Esophagus squamous epithelium (tissue), 5 donors: ENCODE measurements at regions not wholly inside any gene's neighbourhood (a gene's known extent, or its start where the extent isn't known, plus 50 kb on each side); places are given as distances from the start of the nearest gene placed in this dataset.

Source experiments
- DNase-seq: peaks from one replicate; lab custom pipeline; 2025; lab: John Stamatoyannopoulos, UW
- H3K27ac ChIP-seq, 4 donors: fragments of 200-600 bp; sonication (generic); one replicate each; pipeline ENCODE4 v1.5.1; 2016 to 2019; ENCODE audit warnings: mild to moderate bottlenecking in 1 of 4
- H3K27me3 ChIP-seq, 4 donors: fragments of 200-600 bp; sonication (generic); 1 replicate in 3 of 4; 2 replicates in 1 of 4; pipeline versions ENCODE4 v1.5.1 to v1.6.0; 2017 to 2021; ENCODE audit warnings: antibody characterized with exemption in 1 of 4
- H3K36me3 ChIP-seq, 3 donors: fragments of 200-600 bp; sonication (generic); one replicate each; pipeline ENCODE4 v1.5.1; 2016 to 2019
- H3K4me1 ChIP-seq, 3 donors: fragments of 200-600 bp; sonication (generic); one replicate each; pipeline ENCODE4 v1.5.1; 2017 to 2019
- H3K4me3 ChIP-seq, 4 donors: fragments of 200-600 bp; sonication (generic); 1 replicate in 3 of 4; 2 replicates in 1 of 4; pipeline ENCODE4 v1.5.1; 2016 to 2019; ENCODE audit warnings: mild to moderate bottlenecking in 2 of 4, moderate library complexity in 1 of 4
- H3K9me3 ChIP-seq, 3 donors: fragments of 200-600 bp; sonication (generic); one replicate each; pipeline ENCODE4 v1.5.1; 2016 to 2019
- POLR2A ChIP-seq, 4 donors: fragments of 450-650 bp; IDR thresholded peaks; one replicate each; pipeline ENCODE4 v1.6.1; 2017; ENCODE audit warnings: antibody characterized with exemption in 4 of 4, mild to moderate bottlenecking in 4 of 4, moderate library complexity in 3 of 4
- WGBS, 2 donors: methylation state at CpG; one replicate each; pipeline ENCODE4 v1.1.5; 2018; 5-methylcytosine and 5-hydroxymethylcytosine counted together
- intact Hi-C: fragments of 100-400 bp; cut with DNase I; formaldehyde crosslinking; loops from one replicate; pipeline ENCODE4 v1.15.0; 2022
- TF ChIP-seq, protein P1 (sequence below), 6 experiments: fragments of 450-650 bp in 4 of 6; fragments of 200-600 bp in 2 of 6; sonication (generic) in 2 of 6; IDR thresholded peaks; one replicate each; pipeline ENCODE4 v1.5.1; 2016 to 2019; ENCODE audit warnings: antibody characterized with exemption in 6 of 6, mild to moderate bottlenecking in 4 of 6, moderate library complexity in 4 of 6
- donor health status: DM: yes; HTN: yes; CAD: no.

- H3K36me3 ChIP-seq: no peaks in the 10 kb centered on the region
- H3K27me3 ChIP-seq: no peaks in the 10 kb centered on the region
- intact Hi-C loops: no loop called here
- H3K4me3 ChIP-seq: no peak overlapping the region
- peak overlapping the region; percentile 63 to 87 (median 83) for H3K27ac ChIP-seq
- peaks cover 0 to 53% (median 29%) of the 10 kb centered on the region in 3 donors for H3K4me1 ChIP-seq
- no peaks in the 10 kb centered on the region for H3K9me3 ChIP-seq
- TF ChIP-seq, protein P1, sequence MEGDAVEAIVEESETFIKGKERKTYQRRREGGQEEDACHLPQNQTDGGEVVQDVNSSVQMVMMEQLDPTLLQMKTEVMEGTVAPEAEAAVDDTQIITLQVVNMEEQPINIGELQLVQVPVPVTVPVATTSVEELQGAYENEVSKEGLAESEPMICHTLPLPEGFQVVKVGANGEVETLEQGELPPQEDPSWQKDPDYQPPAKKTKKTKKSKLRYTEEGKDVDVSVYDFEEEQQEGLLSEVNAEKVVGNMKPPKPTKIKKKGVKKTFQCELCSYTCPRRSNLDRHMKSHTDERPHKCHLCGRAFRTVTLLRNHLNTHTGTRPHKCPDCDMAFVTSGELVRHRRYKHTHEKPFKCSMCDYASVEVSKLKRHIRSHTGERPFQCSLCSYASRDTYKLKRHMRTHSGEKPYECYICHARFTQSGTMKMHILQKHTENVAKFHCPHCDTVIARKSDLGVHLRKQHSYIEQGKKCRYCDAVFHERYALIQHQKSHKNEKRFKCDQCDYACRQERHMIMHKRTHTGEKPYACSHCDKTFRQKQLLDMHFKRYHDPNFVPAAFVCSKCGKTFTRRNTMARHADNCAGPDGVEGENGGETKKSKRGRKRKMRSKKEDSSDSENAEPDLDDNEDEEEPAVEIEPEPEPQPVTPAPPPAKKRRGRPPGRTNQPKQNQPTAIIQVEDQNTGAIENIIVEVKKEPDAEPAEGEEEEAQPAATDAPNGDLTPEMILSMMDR (IDR thresholded peaks at IDR 0.05): peak in 3 of 6 experiments; percentile 16 to 34 (median 22)
- TF ChIP-seq POLR2A (IDR thresholded peaks at IDR 0.05): peak in 2 of 4 donors; percentile 24 to 37
- no peak for DNase-seq
- WGBS, 2 donors: 22 to 43% methylated on average over 12 to 14 of the region's 16 CpGs
Observed at GRCh38 chr1:181152892-181153633, 64.6 kb downstream of the IER5 start.

DNA sequence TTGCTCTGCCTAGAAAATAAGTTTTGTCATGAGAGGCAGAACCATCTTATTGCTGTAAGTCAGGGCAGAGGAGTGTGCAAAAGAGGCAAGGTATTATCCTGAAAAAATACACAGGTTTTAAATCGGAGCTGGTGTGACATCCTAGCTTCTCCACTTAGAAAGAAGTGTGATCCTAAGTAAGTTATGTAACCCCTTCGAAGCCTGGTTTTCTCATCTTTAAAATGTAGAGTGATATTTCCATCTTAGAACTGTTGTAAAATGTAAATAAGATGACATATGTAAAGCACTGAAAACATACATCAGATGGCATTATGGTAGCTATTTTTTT lies 65.1 kb downstream of the IER5 start:
- Histone ChIP-seq H3K27ac (peak overlapping the region; percentile 59 to 87 (median 83)), H3K36me3 (no peaks in the 10 kb centered on the region), H3K27me3 (no peaks in the 10 kb centered on the region), H3K4me3 (no peak overlapping the region), H3K4me1 (peaks cover 0 to 52% (median 29%) of the 10 kb centered on the region in 3 donors), H3K9me3 (no peaks in the 10 kb centered on the region)
- no peak for DNase-seq
- intact Hi-C loops: no loop called here
- TF ChIP-seq POLR2A (IDR thresholded peaks at IDR 0.05): no peak
- TF ChIP-seq, protein P1 (IDR thresholded peaks at IDR 0.05): no peak
- WGBS, 2 donors: 81 to 93% methylated on average over 2 of the region's 2 CpGs

- Histone ChIP-seq H3K4me1 (peaks cover 10 to 51% (median 36%) of the 10 kb centered on the region in 3 donors), H3K4me3 (no peak overlapping the region), H3K27me3 (no peaks in the 10 kb centered on the region), H3K27ac (no peak overlapping the region), H3K9me3 (no peaks in the 10 kb centered on the region), H3K36me3 (no peaks in the 10 kb centered on the region)
- intact Hi-C loops: no loop called here
- WGBS, 2 donors: 71 to 78% methylated on average over 2 of the region's 2 CpGs
- DNase-seq: no peak
- TF ChIP-seq, protein P1 (IDR thresholded peaks at IDR 0.05): no peak
- no peak for TF ChIP-seq POLR2A (IDR thresholded peaks at IDR 0.05)
Observed at GRCh38 chr1:181155339-181155738, 66.8 kb downstream of the IER5 start.

- Histone ChIP-seq H3K27ac (peak overlapping the region in 3 of 4 donors; percentile 9 to 48 (median 30)), H3K4me3 (no peak overlapping the region), H3K4me1 (peaks cover 10 to 19% (median 18%) of the 10 kb centered on the region in 3 donors), H3K9me3 (peaks cover 0 to 25% (median 5%) of the 10 kb centered on the region in 3 donors), H3K36me3 (no peaks in the 10 kb centered on the region), H3K27me3 (no peaks in the 10 kb centered on the region)
- intact Hi-C loops: no loop called here
- no peak for DNase-seq
- WGBS, 2 donors: 24 to 40% methylated on average over 5 to 7 of the region's 10 CpGs
- TF ChIP-seq POLR2A (IDR thresholded peaks at IDR 0.05): no peak
- TF ChIP-seq, protein P1 (IDR thresholded peaks at IDR 0.05): no peak
Observed at GRCh38 chr1:181159451-181160140, 71.1 kb downstream of the IER5 start.

DNA sequence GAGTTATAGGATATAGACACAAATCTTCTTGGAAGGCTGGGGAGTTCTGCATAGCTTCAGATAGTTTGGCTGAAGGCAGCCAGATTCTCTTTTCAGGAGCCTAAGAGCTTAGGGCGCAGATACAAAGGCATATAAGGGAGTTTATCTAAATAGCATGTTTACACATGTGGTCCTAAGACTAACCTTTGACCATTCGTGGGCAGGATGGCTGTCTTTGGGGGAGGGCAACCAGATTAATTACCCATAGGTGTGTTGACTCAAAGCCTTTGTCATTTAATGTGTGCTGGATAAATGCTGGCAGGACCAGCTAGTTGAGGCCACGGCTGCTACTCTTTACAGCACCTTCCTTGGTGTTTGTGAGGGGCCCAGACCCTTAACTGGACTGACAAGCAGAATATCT lies 71.8 kb downstream of the IER5 start:
- peaks cover 0 to 25% (median 5%) of the 10 kb centered on the region in 3 donors for H3K9me3 ChIP-seq
- no peak overlapping the region for H3K27ac ChIP-seq
- intact Hi-C loops: no loop called here
- DNase-seq: no peak
- no peak overlapping the region for H3K4me3 ChIP-seq
- TF ChIP-seq, protein P1 (IDR thresholded peaks at IDR 0.05): no peak
- no peak for TF ChIP-seq POLR2A (IDR thresholded peaks at IDR 0.05)
- peaks cover 10 to 19% (median 18%) of the 10 kb centered on the region in 3 donors for H3K4me1 ChIP-seq
- no peaks in the 10 kb centered on the region for H3K27me3 ChIP-seq
- H3K36me3 ChIP-seq: no peaks in the 10 kb centered on the region
- WGBS, 2 donors: 53 to 65% methylated on average over 2 of the region's 3 CpGs
